ENCODE measurements at regions not wholly inside any gene's neighbourhood (a gene's known extent, or its start where the extent isn't known, plus 50 kb on each side); places are given as distances from the start of the nearest gene placed in this dataset.

GRCh38 chr14:76313303-76313702, 62.6 kb upstream of the ESRRB start:
- TF ChIP-seq CTCF (IDR thresholded peaks at IDR 0.05) (no peak), MAFK (IDR thresholded peaks at IDR 0.05; ENCODE audit: partially characterized antibody) (no peak), EP300 (IDR thresholded peaks at IDR 0.05) (no peak), POLR2A (IDR thresholded peaks at IDR 0.05; ENCODE audit: low read length) (no peak), CHD2 (IDR thresholded peaks at IDR 0.05; ENCODE audit: low read length, partially characterized antibody) (no peak), ZFP36 (IDR thresholded peaks at IDR 0.05; ENCODE audit: borderline replicate concordance, partially characterized antibody) (no peak)

All from A549 (cell line).